PC-9 (cell line): ENCODE measurements at regions not wholly inside any gene's neighbourhood (a gene's known extent, or its start where the extent isn't known, plus 50 kb on each side); places are given as distances from the start of the nearest gene placed in this dataset.

Experiments used
- BruUV-seq: library from RNA; stranded (reverse); fragments of 400-500 nt; replicated peaks from 2 replicates; lab custom pipeline; 2021; lab: Mats Ljungman, UMichigan
- CTCF ChIA-PET: fragments of 300-600 bp; sonication (Branson Sonifier 250); formaldehyde crosslinking; loops from one replicate; lab custom pipeline; 2022; ENCODE audit warnings: antibody characterized with exemption; lab: Charles Lee
- POLR2A ChIA-PET: fragments of 300-600 bp; sonication (Branson Sonifier 250); formaldehyde crosslinking; loops from one replicate; lab custom pipeline; 2022; ENCODE audit warnings: antibody characterized with exemption; ENCODE audit not compliant: unreplicated experiment; lab: Charles Lee
- DNase-seq, 2 experiments: peaks; one replicate each; pipeline versions ENCODE4 v3.0.0 to v3.0.0-alpha.2; 2015 to 2022; ENCODE audit warnings: mixed read lengths in 1 of 2
- H2AFZ ChIP-seq: fragments of 200-600 bp; sonication (generic); 2 replicates; pipeline ENCODE4 v1.8.1; 2017; ENCODE audit warnings: antibody characterized with exemption
- H3F3A ChIP-seq: fragments of 200-600 bp; sonication (generic); 2 replicates; pipeline ENCODE4 v1.8.1; 2017; ENCODE audit warnings: antibody characterized with exemption, mild to moderate bottlenecking, low read depth; ENCODE audit not compliant: insufficient read depth
- H3K27ac ChIP-seq: fragments of 200-600 bp; sonication (generic); 2 replicates; pipeline ENCODE4 v1.6.1; 2016; ENCODE audit warnings: mixed run types
- H3K27me3 ChIP-seq: fragments of 200-600 bp; sonication (generic); 2 replicates; pipeline ENCODE4 v1.6.1; 2016; ENCODE audit warnings: low read depth, mixed run types; ENCODE audit not compliant: insufficient read depth
- H3K36me3 ChIP-seq: fragments of 200-600 bp; sonication (generic); 2 replicates; pipeline ENCODE4 v1.6.1; 2016; ENCODE audit warnings: low read depth, mixed run types
- H3K4me1 ChIP-seq: fragments of 200-600 bp; sonication (generic); replicated peaks from 2 replicates; pipeline ENCODE4 v1.6.1; 2016; ENCODE audit warnings: mixed run types; ENCODE audit not compliant: insufficient read depth
- H3K4me2 ChIP-seq: fragments of 200-600 bp; sonication (generic); 2 replicates; pipeline ENCODE4 v1.6.1; 2017; ENCODE audit warnings: mixed run types
- H3K4me3 ChIP-seq: fragments of 200-600 bp; sonication (generic); 2 replicates; pipeline ENCODE4 v1.6.1; 2016; ENCODE audit warnings: mixed run types
- H3K79me2 ChIP-seq: fragments of 200-600 bp; sonication (generic); 2 replicates; pipeline ENCODE4 v1.6.1; 2017; ENCODE audit warnings: low read depth, mixed run types
- H3K9me2 ChIP-seq: fragments of 200-600 bp; sonication (generic); 2 replicates; pipeline ENCODE4 v1.8.1; 2017; ENCODE audit warnings: mild to moderate bottlenecking; ENCODE audit not compliant: insufficient read depth
- H3K9me3 ChIP-seq: fragments of 200-600 bp; sonication (generic); 2 replicates; pipeline ENCODE4 v1.8.1; 2016; ENCODE audit warnings: low read depth; ENCODE audit not compliant: insufficient read depth
- H4K20me1 ChIP-seq: fragments of 200-600 bp; sonication (generic); 2 replicates; pipeline ENCODE4 v1.8.1; 2017; ENCODE audit not compliant: insufficient read depth
- EZH2 ChIP-seq: fragments of 200-600 bp; sonication (generic); IDR thresholded peaks from 2 replicates; pipeline ENCODE4 v1.8.0; 2017; ENCODE audit warnings: antibody characterized with exemption, low read depth
- intact Hi-C: fragments of 100-400 bp; cut with micrococcal nuclease; formaldehyde crosslinking; loops from one replicate; pipeline ENCODE4 v1.10.0; 2022; ENCODE audit not compliant: unreplicated experiment
- TF ChIP-seq, protein P1 (sequence below): fragments of 200-600 bp; sonication (generic); conservative IDR thresholded peaks from 2 replicates; pipeline ENCODE4 v1.6.1; 2017; ENCODE audit warnings: mixed run types, antibody characterized with exemption, mild to moderate bottlenecking, moderate library complexity

GRCh38 chr2:70029814-70030409 is 57.4 kb upstream of the PCBP1 start:
- H4K20me1 ChIP-seq = no peaks in the 10 kb centered on the region
- H3K9me2 ChIP-seq = no peaks in the 10 kb centered on the region
- H3K4me3 ChIP-seq = no peak overlapping the region
- CTCF ChIA-PET = interaction anchor here (1.1 kb wide), 1 partner anchor 96 kb away, joined by 3 read pairs; no protein-coding TSS in a partner anchor
- no peak overlapping the region for H3K27ac ChIP-seq
- DNase-seq = peak in 1 of 2 experiments; percentile 13
- intact Hi-C loops = no loop called here
- no peaks in the 10 kb centered on the region for H3F3A ChIP-seq
- no peak overlapping the region for H3K4me2 ChIP-seq
- no peaks in the 10 kb centered on the region for H3K27me3 ChIP-seq
- no peak overlapping the region for H2AFZ ChIP-seq
- BruUV-seq = no TSS peak
- no peaks in the 10 kb centered on the region for H3K36me3 ChIP-seq
- H3K4me1 ChIP-seq = peaks cover 12% of the 10 kb centered on the region
- no peaks in the 10 kb centered on the region for H3K79me2 ChIP-seq
- POLR2A ChIA-PET = no interaction called here
- H3K9me3 ChIP-seq = no peaks in the 10 kb centered on the region
- TF ChIP-seq, protein P1, sequence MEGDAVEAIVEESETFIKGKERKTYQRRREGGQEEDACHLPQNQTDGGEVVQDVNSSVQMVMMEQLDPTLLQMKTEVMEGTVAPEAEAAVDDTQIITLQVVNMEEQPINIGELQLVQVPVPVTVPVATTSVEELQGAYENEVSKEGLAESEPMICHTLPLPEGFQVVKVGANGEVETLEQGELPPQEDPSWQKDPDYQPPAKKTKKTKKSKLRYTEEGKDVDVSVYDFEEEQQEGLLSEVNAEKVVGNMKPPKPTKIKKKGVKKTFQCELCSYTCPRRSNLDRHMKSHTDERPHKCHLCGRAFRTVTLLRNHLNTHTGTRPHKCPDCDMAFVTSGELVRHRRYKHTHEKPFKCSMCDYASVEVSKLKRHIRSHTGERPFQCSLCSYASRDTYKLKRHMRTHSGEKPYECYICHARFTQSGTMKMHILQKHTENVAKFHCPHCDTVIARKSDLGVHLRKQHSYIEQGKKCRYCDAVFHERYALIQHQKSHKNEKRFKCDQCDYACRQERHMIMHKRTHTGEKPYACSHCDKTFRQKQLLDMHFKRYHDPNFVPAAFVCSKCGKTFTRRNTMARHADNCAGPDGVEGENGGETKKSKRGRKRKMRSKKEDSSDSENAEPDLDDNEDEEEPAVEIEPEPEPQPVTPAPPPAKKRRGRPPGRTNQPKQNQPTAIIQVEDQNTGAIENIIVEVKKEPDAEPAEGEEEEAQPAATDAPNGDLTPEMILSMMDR = no peak
- no peak for TF ChIP-seq EZH2

- H3K9me3 ChIP-seq = no peaks in the 10 kb centered on the region
- intact Hi-C loops = no loop called here
- peaks cover 12% of the 10 kb centered on the region for H3K4me1 ChIP-seq
- no peak overlapping the region for H3K4me2 ChIP-seq
- BruUV-seq = no TSS peak
- H3K27me3 ChIP-seq = no peaks in the 10 kb centered on the region
- H2AFZ ChIP-seq = no peak overlapping the region
- H4K20me1 ChIP-seq = no peaks in the 10 kb centered on the region
- no peak overlapping the region for H3K4me3 ChIP-seq
- H3F3A ChIP-seq = no peaks in the 10 kb centered on the region
- no peaks in the 10 kb centered on the region for H3K79me2 ChIP-seq
- no peaks in the 10 kb centered on the region for H3K9me2 ChIP-seq
- no peaks in the 10 kb centered on the region for H3K36me3 ChIP-seq
- POLR2A ChIA-PET = interaction anchor here (0.7 kb wide), 1 partner anchor 11 kb away, joined by 3 read pairs; no protein-coding TSS in a partner anchor
- H3K27ac ChIP-seq = no peak overlapping the region
- CTCF ChIA-PET = no interaction called here
- peak in 1 of 2 experiments; percentile 17 for DNase-seq
- TF ChIP-seq EZH2 = no peak
- TF ChIP-seq, protein P1 = no peak
These were observed 62.9 kb upstream of the ASPRV1 start for GRCh38 chr2:70024284-70024683.

DNA sequence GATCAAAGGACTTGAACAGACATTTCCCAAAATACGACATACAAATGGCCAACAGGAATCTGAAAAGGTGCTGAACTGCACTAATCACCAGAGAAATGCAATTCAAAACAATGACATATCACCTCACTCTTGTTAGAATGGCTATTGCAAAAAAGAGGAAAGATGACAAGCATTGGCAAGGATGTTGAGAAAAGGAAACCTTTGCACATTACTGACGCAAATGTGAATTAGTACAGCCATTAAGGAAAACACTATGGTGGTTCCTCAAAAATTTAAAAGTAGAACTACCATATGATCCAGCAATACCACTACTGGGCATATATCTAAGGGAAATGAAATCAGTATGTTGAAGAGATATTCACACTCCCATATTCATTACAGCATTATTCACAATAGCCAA is 57.7 kb upstream of the ASPRV1 start:
- no peaks in the 10 kb centered on the region for H3K9me2 ChIP-seq
- no peaks in the 10 kb centered on the region for H3F3A ChIP-seq
- no peak for TF ChIP-seq EZH2
- TF ChIP-seq, protein P1 = no peak
- H3K4me1 ChIP-seq = no peaks in the 10 kb centered on the region
- POLR2A ChIA-PET = no interaction called here
- CTCF ChIA-PET = no interaction called here
- H3K36me3 ChIP-seq = no peaks in the 10 kb centered on the region
- H2AFZ ChIP-seq = no peak overlapping the region
- H4K20me1 ChIP-seq = no peaks in the 10 kb centered on the region
- no peak overlapping the region for H3K4me3 ChIP-seq
- H3K27ac ChIP-seq = no peak overlapping the region
- no peak overlapping the region for H3K4me2 ChIP-seq
- no peaks in the 10 kb centered on the region; the same call in 1 of the 2 replicates for H3K9me3 ChIP-seq
- no peak for DNase-seq
- BruUV-seq = no TSS peak
- no peaks in the 10 kb centered on the region for H3K79me2 ChIP-seq
- H3K27me3 ChIP-seq = no peaks in the 10 kb centered on the region
- intact Hi-C loops = no loop called here
